DND-41 (cell line): ENCODE measurements at regions not wholly inside any gene's neighbourhood (a gene's known extent, or its start where the extent isn't known, plus 50 kb on each side); places are given as distances from the start of the nearest gene placed in this dataset.

Source experiments
- ATAC-seq: fragments of 200-7000 bp; cut with Tn5 transposase; 3 replicates; pipeline ENCODE4 v1.9.1; 2021; ENCODE audit warnings: low read depth; ENCODE audit not compliant: insufficient read depth
- DNase-seq: peaks from one replicate; pipeline ENCODE4 v3.0.0-alpha.2; 2020
- H2AFZ ChIP-seq: 2 replicates; pipeline ENCODE4 v1.6.0; 2012; ENCODE audit warnings: low read depth, low read length
- H3K27ac ChIP-seq: 2 replicates; pipeline ENCODE4 v1.5.1; 2012; ENCODE audit warnings: low read length, inconsistent platforms
- H3K27me3 ChIP-seq: fragments of 200-600 bp; sonication (generic); 2 replicates; pipeline ENCODE4 v1.6.0; 2012; ENCODE audit warnings: low read length, mild to moderate bottlenecking, inconsistent platforms; ENCODE audit not compliant: insufficient read depth, poor library complexity
- H3K36me3 ChIP-seq: 2 replicates; pipeline ENCODE4 v1.5.1; 2012; ENCODE audit warnings: low read length, inconsistent platforms; ENCODE audit not compliant: insufficient read depth
- H3K4me1 ChIP-seq: 2 replicates; pipeline ENCODE4 v1.5.1; 2012; ENCODE audit warnings: mild to moderate bottlenecking, low read length; ENCODE audit not compliant: insufficient read depth
- H3K4me2 ChIP-seq: 2 replicates; pipeline ENCODE4 v1.6.0; 2012; ENCODE audit warnings: mild to moderate bottlenecking, moderate library complexity, low read length, inconsistent platforms; ENCODE audit not compliant: insufficient read depth
- H3K4me3 ChIP-seq, 2 experiments: fragments of 200-600 bp in 1 of 2; shearing (Covaris generic) in 1 of 2; 2 replicates each; pipeline ENCODE4 v1.5.1; 2012 to 2016; ENCODE audit warnings: inconsistent platforms in 2 of 2, low read length in 2 of 2, mild to moderate bottlenecking in 2 of 2, low read depth in 1 of 2, moderate library complexity in 1 of 2
- H3K79me2 ChIP-seq: 2 replicates; pipeline ENCODE4 v1.6.0; 2012; ENCODE audit warnings: low read length, inconsistent platforms; ENCODE audit not compliant: insufficient read depth
- H3K9ac ChIP-seq: 2 replicates; pipeline ENCODE4 v1.6.0; 2012; ENCODE audit warnings: low read depth, mild to moderate bottlenecking, inconsistent platforms, low read length, moderate library complexity
- H3K9me3 ChIP-seq: 2 replicates; pipeline ENCODE4 v1.5.1; 2012; ENCODE audit warnings: low read length, moderate library complexity, mild to moderate bottlenecking, inconsistent platforms; ENCODE audit not compliant: insufficient read depth, severe bottlenecking
- H4K20me1 ChIP-seq: 2 replicates; pipeline ENCODE4 v1.6.0; 2012; ENCODE audit warnings: low read length; ENCODE audit not compliant: insufficient read depth
- EZH2 ChIP-seq: IDR thresholded peaks from 3 replicates; pipeline ENCODE4 v1.6.1; 2012; ENCODE audit warnings: borderline replicate concordance, low read depth, mild to moderate bottlenecking, moderate library complexity, low read length, inconsistent platforms; ENCODE audit not compliant: severe bottlenecking
- TF ChIP-seq, protein P1 (sequence below): IDR thresholded peaks from 2 replicates; pipeline ENCODE4 v1.5.1; 2012; ENCODE audit warnings: borderline replicate concordance, low read length, moderate library complexity, mild to moderate bottlenecking; ENCODE audit not compliant: poor library complexity, severe bottlenecking; ENCODE audit errors: extremely low read depth

DNA sequence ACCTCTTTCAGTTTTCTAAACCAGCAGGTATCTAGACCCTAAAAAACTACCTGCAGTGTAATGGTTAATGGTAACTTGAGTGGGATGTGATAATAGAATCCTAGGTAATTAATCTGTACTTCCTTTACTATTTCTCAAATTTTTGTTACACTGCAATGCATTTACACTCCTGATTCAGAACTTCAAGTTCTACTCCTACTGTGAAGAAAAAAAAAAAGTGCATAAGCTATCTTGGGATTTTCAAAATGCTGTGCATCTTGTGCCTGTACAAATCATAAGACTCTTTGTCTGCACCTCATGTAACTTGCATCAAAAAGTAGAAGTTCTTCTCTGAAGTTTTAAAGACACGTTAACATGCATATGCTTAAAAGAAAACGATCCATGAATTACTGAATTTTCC, 554.1 kb downstream of the CETN3 start:
- no peak for DNase-seq
- ATAC-seq: no peak
- Histone ChIP-seq H3K4me1 (no peaks in the 10 kb centered on the region), H3K27ac (no peak overlapping the region), H4K20me1 (no peaks in the 10 kb centered on the region), H3K36me3 (no peaks in the 10 kb centered on the region), H3K79me2 (no peaks in the 10 kb centered on the region), H2AFZ (no peak overlapping the region), H3K4me2 (no peak overlapping the region), H3K27me3 (no peaks in the 10 kb centered on the region), H3K9me3 (no peaks in the 10 kb centered on the region), H3K9ac (no peak overlapping the region), H3K4me3 (no peak overlapping the region)
- no peak for TF ChIP-seq EZH2
- TF ChIP-seq, protein P1, sequence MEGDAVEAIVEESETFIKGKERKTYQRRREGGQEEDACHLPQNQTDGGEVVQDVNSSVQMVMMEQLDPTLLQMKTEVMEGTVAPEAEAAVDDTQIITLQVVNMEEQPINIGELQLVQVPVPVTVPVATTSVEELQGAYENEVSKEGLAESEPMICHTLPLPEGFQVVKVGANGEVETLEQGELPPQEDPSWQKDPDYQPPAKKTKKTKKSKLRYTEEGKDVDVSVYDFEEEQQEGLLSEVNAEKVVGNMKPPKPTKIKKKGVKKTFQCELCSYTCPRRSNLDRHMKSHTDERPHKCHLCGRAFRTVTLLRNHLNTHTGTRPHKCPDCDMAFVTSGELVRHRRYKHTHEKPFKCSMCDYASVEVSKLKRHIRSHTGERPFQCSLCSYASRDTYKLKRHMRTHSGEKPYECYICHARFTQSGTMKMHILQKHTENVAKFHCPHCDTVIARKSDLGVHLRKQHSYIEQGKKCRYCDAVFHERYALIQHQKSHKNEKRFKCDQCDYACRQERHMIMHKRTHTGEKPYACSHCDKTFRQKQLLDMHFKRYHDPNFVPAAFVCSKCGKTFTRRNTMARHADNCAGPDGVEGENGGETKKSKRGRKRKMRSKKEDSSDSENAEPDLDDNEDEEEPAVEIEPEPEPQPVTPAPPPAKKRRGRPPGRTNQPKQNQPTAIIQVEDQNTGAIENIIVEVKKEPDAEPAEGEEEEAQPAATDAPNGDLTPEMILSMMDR: no peak

DNA sequence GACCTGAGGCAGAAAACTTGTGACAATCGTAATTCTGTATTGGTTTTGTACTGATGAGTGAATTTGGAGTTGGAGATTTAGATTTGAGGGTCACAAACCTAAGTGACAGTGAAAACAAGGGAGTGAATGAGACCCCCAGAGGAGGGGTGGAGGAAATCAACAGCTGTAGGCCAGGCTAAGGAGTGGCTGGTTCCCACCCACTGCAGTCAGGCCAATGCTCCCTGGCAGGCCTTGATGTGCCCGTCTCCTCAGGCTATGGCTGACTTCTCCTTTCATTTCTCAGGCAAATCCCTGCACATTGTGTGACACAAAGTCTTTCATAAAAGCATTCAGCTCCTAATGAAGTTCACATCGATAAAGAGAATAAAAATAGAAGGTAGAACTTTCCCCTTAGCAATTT, 557.6 kb downstream of the CETN3 start:
- Histone ChIP-seq H2AFZ (no peak overlapping the region), H3K4me2 (no peak overlapping the region), H3K9me3 (no peaks in the 10 kb centered on the region)

DNA sequence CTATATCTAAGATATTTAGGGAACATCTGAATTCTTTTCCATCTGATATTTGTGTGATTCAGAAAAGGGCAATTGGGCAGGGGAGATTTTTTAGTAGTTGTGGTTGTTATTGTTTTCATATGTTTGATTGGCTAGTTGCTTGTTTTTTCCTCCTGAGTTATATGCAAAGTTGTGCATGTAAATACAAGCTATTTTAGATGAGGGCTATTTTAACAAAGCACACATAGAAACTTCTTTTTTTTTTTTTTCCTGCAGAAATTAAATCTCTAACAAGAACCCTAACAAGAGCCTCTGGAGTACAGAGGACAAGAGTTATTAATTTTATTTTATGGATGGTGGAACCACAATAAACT, 559.1 kb downstream of the CETN3 start:
- Histone ChIP-seq H3K9me3 (no peaks in the 10 kb centered on the region), H3K27ac (no peak overlapping the region), H4K20me1 (no peaks in the 10 kb centered on the region), H3K27me3 (no peaks in the 10 kb centered on the region), H3K9ac (no peak overlapping the region), H2AFZ (no peak overlapping the region), H3K4me2 (no peak overlapping the region), H3K4me3 (no peak overlapping the region), H3K36me3 (no peaks in the 10 kb centered on the region), H3K4me1 (no peaks in the 10 kb centered on the region), H3K79me2 (no peaks in the 10 kb centered on the region)
- DNase-seq (no peak), ATAC-seq (no peak)
- TF ChIP-seq, protein P1: no peak
- no peak for TF ChIP-seq EZH2

More for the DNA sequence above, 557.6 kb downstream of the CETN3 start:
- H4K20me1 ChIP-seq: no peaks in the 10 kb centered on the region
- no peaks in the 10 kb centered on the region for H3K36me3 ChIP-seq
- ATAC-seq: no peak
- no peak for TF ChIP-seq EZH2
- TF ChIP-seq, protein P1: no peak
- H3K27ac ChIP-seq: no peak overlapping the region
- H3K4me3 ChIP-seq: no peak overlapping the region
- no peaks in the 10 kb centered on the region for H3K4me1 ChIP-seq
- DNase-seq: no peak
- H3K79me2 ChIP-seq: no peaks in the 10 kb centered on the region
- no peaks in the 10 kb centered on the region for H3K27me3 ChIP-seq
- H3K9ac ChIP-seq: no peak overlapping the region
